Mesendoderm (in vitro differentiated cells): ENCODE measurements at regions not wholly inside any gene's neighbourhood (a gene's known extent, or its start where the extent isn't known, plus 50 kb on each side); places are given as distances from the start of the nearest gene placed in this dataset.

Experiments used
- DNase-seq: peaks from one replicate; pipeline ENCODE4 v3.0.0; 2013
- H2AK5ac ChIP-seq: 2 replicates; pipeline ENCODE4 v1.6.1; 2013; ENCODE audit warnings: low read length, inconsistent platforms
- H2BK120ac ChIP-seq: 2 replicates; pipeline ENCODE4 v1.6.1; 2013; ENCODE audit warnings: low read depth, mild to moderate bottlenecking, low read length, moderate library complexity, mixed read lengths
- H2BK15ac ChIP-seq: replicated peaks from 2 replicates; pipeline ENCODE4 v1.6.1; 2013; ENCODE audit warnings: low read depth, mild to moderate bottlenecking, moderate library complexity
- H2BK5ac ChIP-seq: 2 replicates; pipeline ENCODE4 v1.6.1; 2013; ENCODE audit warnings: low read length, inconsistent platforms
- H3K18ac ChIP-seq: 2 replicates; pipeline ENCODE4 v1.6.1; 2013; ENCODE audit warnings: mild to moderate bottlenecking, low read length, mixed read lengths
- H3K23ac ChIP-seq: one replicate; pipeline ENCODE4 v1.6.1; 2013; ENCODE audit warnings: low read length
- H3K27ac ChIP-seq: 2 replicates; pipeline ENCODE4 v1.5.1; 2013; ENCODE audit warnings: low read depth, mild to moderate bottlenecking, inconsistent platforms, low read length, moderate library complexity
- H3K27me3 ChIP-seq: 2 replicates; pipeline ENCODE4 v1.6.1; 2013; ENCODE audit warnings: low read length, control low read depth, mild to moderate bottlenecking, inconsistent platforms; ENCODE audit not compliant: insufficient read depth, poor library complexity
- H3K36me3 ChIP-seq: 2 replicates; pipeline ENCODE4 v1.6.1; 2013; ENCODE audit warnings: low read length, inconsistent platforms; ENCODE audit not compliant: control insufficient read depth, insufficient read depth
- H3K4ac ChIP-seq: one replicate; pipeline ENCODE4 v1.6.1; 2013; ENCODE audit warnings: low read depth, mild to moderate bottlenecking, low read length, moderate library complexity
- H3K4me1 ChIP-seq: 2 replicates; pipeline ENCODE4 v1.6.1; 2013; ENCODE audit warnings: low read depth, low read length, inconsistent platforms; ENCODE audit not compliant: control insufficient read depth
- H3K4me2 ChIP-seq: 2 replicates; pipeline ENCODE4 v1.6.1; 2013; ENCODE audit warnings: low read length
- H3K4me3 ChIP-seq: 2 replicates; pipeline ENCODE4 v1.5.1; 2013; ENCODE audit warnings: mild to moderate bottlenecking, low read length
- H3K56ac ChIP-seq: one replicate; pipeline ENCODE4 v1.6.1; 2013; ENCODE audit warnings: low read length
- H3K79me1 ChIP-seq: 2 replicates; pipeline ENCODE4 v1.6.1; 2013; ENCODE audit warnings: low read length, inconsistent platforms
- H3K79me2 ChIP-seq: 2 replicates; pipeline ENCODE4 v1.6.1; 2013; ENCODE audit warnings: mild to moderate bottlenecking, low read length; ENCODE audit not compliant: control insufficient read depth, insufficient read depth
- H3K9ac ChIP-seq: 2 replicates; pipeline ENCODE4 v1.6.1; 2013; ENCODE audit warnings: low read length, inconsistent platforms
- H4K5ac ChIP-seq: one replicate; pipeline ENCODE4 v1.6.1; 2013; ENCODE audit warnings: low read length
- H4K8ac ChIP-seq: one replicate; pipeline ENCODE4 v1.6.1; 2013; ENCODE audit warnings: low read depth, mild to moderate bottlenecking, control low read depth, low read length, moderate library complexity
- WGBS: extraction: QIAGEN DNeasy Blood & Tissue Kit; methylation state at CpG from one replicate; pipeline ENCODE4 v1.1.7; 2013; ENCODE audit warnings: low lambda C conversion rate, missing lambda C conversion rate; ENCODE audit not compliant: insufficient coverage; ENCODE audit errors: extremely low coverage; 5-methylcytosine and 5-hydroxymethylcytosine counted together

DNA sequence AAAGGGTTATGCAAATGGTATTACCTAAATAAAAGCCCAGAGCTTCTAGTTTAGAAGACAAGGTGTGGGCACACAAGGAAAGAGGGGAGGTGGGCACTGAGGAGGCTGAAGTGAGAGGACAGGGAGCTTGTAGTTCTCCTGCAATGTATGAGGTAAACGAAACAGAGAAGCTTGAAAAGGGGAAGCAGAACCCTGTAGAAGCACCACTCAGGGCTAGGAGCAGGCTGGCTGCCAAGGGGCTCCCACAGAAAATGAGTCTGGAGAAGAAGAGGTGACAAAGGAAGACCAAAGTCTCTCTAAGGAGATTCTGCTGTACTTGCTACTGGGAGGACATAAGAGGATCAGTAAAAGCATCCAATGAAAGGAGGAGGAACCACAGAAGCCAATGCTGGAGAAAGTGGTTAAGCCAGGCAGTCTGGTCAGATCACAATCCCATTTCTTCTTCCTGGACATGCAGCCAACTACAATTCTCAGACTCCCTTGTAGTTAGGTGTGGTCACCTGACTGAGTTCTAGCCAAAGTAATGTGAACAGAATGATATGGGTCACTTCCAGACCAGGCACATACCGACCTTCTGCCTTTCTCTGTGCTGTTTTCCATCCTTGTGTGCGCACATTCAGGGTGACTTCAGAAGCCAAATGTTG is 174.5 kb upstream of the MAP3K1 start:
- Histone ChIP-seq H2BK5ac (no peak overlapping the region), H4K5ac (no peak overlapping the region), H3K36me3 (no peaks in the 10 kb centered on the region), H4K8ac (no peak overlapping the region), H3K4me2 (no peak overlapping the region), H3K79me1 (no peaks in the 10 kb centered on the region), H3K23ac (no peak overlapping the region), H3K18ac (no peak overlapping the region), H3K4ac (no peak overlapping the region), H3K56ac (no peak overlapping the region), H3K9ac (no peak overlapping the region), H2BK120ac (no peak overlapping the region), H2BK15ac (no peak overlapping the region), H2AK5ac (no peak overlapping the region), H3K4me3 (no peak overlapping the region), H3K4me1 (peaks cover 10% of the 10 kb centered on the region), H3K27me3 (no peaks in the 10 kb centered on the region), H3K79me2 (no peaks in the 10 kb centered on the region), H3K27ac (no peak overlapping the region)
- WGBS: no CpG with 5 or more reads among the region's 3 CpGs
- no peak for DNase-seq

- no peak overlapping the region for H2BK5ac ChIP-seq
- no peak overlapping the region for H3K4ac ChIP-seq
- no peaks in the 10 kb centered on the region for H3K27me3 ChIP-seq
- no peak overlapping the region for H3K4me2 ChIP-seq
- no peak overlapping the region for H3K27ac ChIP-seq
- DNase-seq: peak; percentile 59
- H3K4me3 ChIP-seq: no peak overlapping the region
- H2BK120ac ChIP-seq: no peak overlapping the region
- no peaks in the 10 kb centered on the region for H3K36me3 ChIP-seq
- no peak overlapping the region for H3K23ac ChIP-seq
- no peaks in the 10 kb centered on the region for H3K79me1 ChIP-seq
- H3K79me2 ChIP-seq: no peaks in the 10 kb centered on the region
- no peak overlapping the region for H4K5ac ChIP-seq
- no peak overlapping the region for H3K18ac ChIP-seq
- no CpG with 5 or more reads among the region's 2 CpGs for WGBS
- H3K4me1 ChIP-seq: peaks cover 10% of the 10 kb centered on the region
- no peak overlapping the region for H2AK5ac ChIP-seq
- H3K9ac ChIP-seq: no peak overlapping the region
- no peak overlapping the region for H3K56ac ChIP-seq
- H2BK15ac ChIP-seq: no peak overlapping the region
- no peak overlapping the region for H4K8ac ChIP-seq
Observed at GRCh38 chr5:56639476-56639875, 175.9 kb upstream of the MAP3K1 start.

GRCh38 chr5:56638768-56639238 is 176.5 kb upstream of the MAP3K1 start:
- Histone ChIP-seq H3K9ac (no peak overlapping the region), H4K8ac (no peak overlapping the region), H3K27ac (no peak overlapping the region), H2BK120ac (no peak overlapping the region), H3K56ac (no peak overlapping the region), H3K79me1 (no peaks in the 10 kb centered on the region), H2BK5ac (no peak overlapping the region), H3K4me1 (peaks cover 10% of the 10 kb centered on the region), H3K18ac (no peak overlapping the region), H3K4ac (no peak overlapping the region), H3K4me2 (no peak overlapping the region), H3K27me3 (no peaks in the 10 kb centered on the region), H4K5ac (no peak overlapping the region), H3K4me3 (no peak overlapping the region), H3K36me3 (no peaks in the 10 kb centered on the region), H2AK5ac (peak overlapping the region; percentile 1), H3K79me2 (no peaks in the 10 kb centered on the region), H2BK15ac (no peak overlapping the region), H3K23ac (no peak overlapping the region)
- no CpG with 5 or more reads among the region's 5 CpGs for WGBS
- DNase-seq: no peak

DNA sequence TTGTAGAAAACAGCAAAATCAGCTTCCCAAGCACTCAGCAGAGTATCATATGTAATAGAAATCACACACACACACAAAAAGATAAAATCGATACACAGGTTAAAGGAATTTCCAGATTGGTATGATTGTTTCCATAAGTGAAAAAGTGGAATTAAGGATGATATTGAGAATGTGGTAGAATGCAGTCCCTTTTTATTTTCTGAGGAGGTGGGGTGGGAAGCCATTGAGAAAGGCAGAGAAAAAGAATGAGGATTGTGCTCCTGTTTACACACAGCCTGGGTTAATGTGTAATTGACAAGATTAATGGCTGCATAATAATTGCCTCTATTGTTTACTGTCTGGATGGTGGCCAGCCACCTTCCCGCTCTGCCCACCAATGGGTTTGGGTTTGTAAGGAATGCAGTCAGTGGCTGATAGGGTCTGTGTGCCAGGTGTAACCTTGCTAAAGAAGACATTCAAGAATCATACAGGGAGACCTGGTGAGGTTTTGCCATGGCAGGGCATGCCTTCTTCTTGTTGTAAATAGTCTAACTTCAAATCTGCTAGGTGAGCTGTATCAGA is 177.2 kb upstream of the MAP3K1 start:
- Histone ChIP-seq H2AK5ac (no peak overlapping the region), H3K27me3 (no peaks in the 10 kb centered on the region), H3K36me3 (no peaks in the 10 kb centered on the region), H2BK15ac (no peak overlapping the region), H2BK120ac (no peak overlapping the region), H3K4ac (no peak overlapping the region), H3K4me3 (no peak overlapping the region), H4K8ac (no peak overlapping the region), H3K9ac (no peak overlapping the region), H3K56ac (no peak overlapping the region), H4K5ac (no peak overlapping the region), H3K23ac (no peak overlapping the region), H3K4me2 (no peak overlapping the region), H3K4me1 (peaks cover 10% of the 10 kb centered on the region), H3K79me1 (no peaks in the 10 kb centered on the region), H2BK5ac (no peak overlapping the region), H3K27ac (no peak overlapping the region), H3K79me2 (no peaks in the 10 kb centered on the region), H3K18ac (no peak overlapping the region)
- no CpG with 5 or more reads among the region's 2 CpGs for WGBS
- DNase-seq: peak; percentile 59

- no peak overlapping the region for H3K4me3 ChIP-seq
- no peak overlapping the region for H3K4ac ChIP-seq
- no peak overlapping the region for H4K5ac ChIP-seq
- H3K9ac ChIP-seq: no peak overlapping the region
- DNase-seq: peak; percentile 94
- no peak overlapping the region for H2AK5ac ChIP-seq
- H3K23ac ChIP-seq: no peak overlapping the region
- no peaks in the 10 kb centered on the region for H3K27me3 ChIP-seq
- no peak overlapping the region for H4K8ac ChIP-seq
- peak overlapping the region; percentile 66 for H3K27ac ChIP-seq
- H3K36me3 ChIP-seq: no peaks in the 10 kb centered on the region
- H2BK15ac ChIP-seq: peak overlapping the region; percentile 87
- no peak overlapping the region for H2BK120ac ChIP-seq
- H3K56ac ChIP-seq: peak overlapping the region; percentile 26
- WGBS: no CpG with 5 or more reads among the region's 3 CpGs
- H3K79me1 ChIP-seq: no peaks in the 10 kb centered on the region
- H3K4me2 ChIP-seq: no peak overlapping the region
- peaks cover 10% of the 10 kb centered on the region for H3K4me1 ChIP-seq
- no peak overlapping the region for H2BK5ac ChIP-seq
- H3K79me2 ChIP-seq: no peaks in the 10 kb centered on the region
- no peak overlapping the region for H3K18ac ChIP-seq
Observed at GRCh38 chr5:56637321-56637920, 177.9 kb upstream of the MAP3K1 start.
